HG03457 (cell line): ENCODE measurements at regions not wholly inside any gene's neighbourhood (a gene's known extent, or its start where the extent isn't known, plus 50 kb on each side); places are given as distances from the start of the nearest gene placed in this dataset.
"Not testable (repeated sequence)": the region's sequence is repeated elsewhere in the genome, so short reads cannot be mapped to it uniquely, and the experiment has no call there.

Experiments
- ATAC-seq: cut with Tn5 transposase; IDR thresholded peaks from one replicate; pipeline ENCODE4 v1.9.1; 2021; ENCODE audit warnings: moderate number of reproducible peaks; ENCODE audit not compliant: unreplicated experiment

- no peak for ATAC-seq
Measured at GRCh38 chr6:117761610-117762009, 86.3 kb downstream of the NUS1 start.

- peak; percentile 98 for ATAC-seq
Measured at GRCh38 chr6:117771403-117771802, 96.1 kb downstream of the NUS1 start.

GRCh38 chr6:117776441-117776840 is 101.2 kb downstream of the NUS1 start:
- ATAC-seq = no peak

- no peak for ATAC-seq
Measured at GRCh38 chr6:117781550-117781949, 106.3 kb downstream of the NUS1 start.

- ATAC-seq = no peak
Measured at GRCh38 chr6:117783279-117783678, 108.0 kb downstream of the NUS1 start.

- ATAC-seq = no peak
Measured at GRCh38 chr6:117791012-117791411, 115.7 kb downstream of the NUS1 start.

- ATAC-seq = no peak
Measured at GRCh38 chr6:117795234-117795633, 111.8 kb upstream of the SLC35F1 start.

- ATAC-seq = not testable (repeated sequence)
Measured at GRCh38 chr6:117798819-117799218, 108.2 kb upstream of the SLC35F1 start.

GRCh38 chr6:117810269-117810668 is 96.8 kb upstream of the SLC35F1 start:
- no peak for ATAC-seq

- no peak for ATAC-seq
Measured at GRCh38 chr6:117817499-117817898, 89.6 kb upstream of the SLC35F1 start.

GRCh38 chr6:117817992-117818391 is 89.1 kb upstream of the SLC35F1 start:
- ATAC-seq = no peak

GRCh38 chr6:117818449-117818848 is 88.6 kb upstream of the SLC35F1 start:
- ATAC-seq = no peak

- no peak for ATAC-seq
Measured at GRCh38 chr6:117829594-117830319, 77.3 kb upstream of the SLC35F1 start.

- no peak for ATAC-seq
Measured at GRCh38 chr6:117837261-117837660, 69.8 kb upstream of the SLC35F1 start.

- no peak for ATAC-seq
Measured at GRCh38 chr6:117840541-117840983, 66.5 kb upstream of the SLC35F1 start.

- ATAC-seq = no peak
Measured at GRCh38 chr6:117847912-117848311, 59.2 kb upstream of the SLC35F1 start.

- ATAC-seq = no peak
Measured at GRCh38 chr6:117849087-117849486, 58.0 kb upstream of the SLC35F1 start.
